HG03521 (cell line): ENCODE measurements at regions not wholly inside any gene's neighbourhood (a gene's known extent, or its start where the extent isn't known, plus 50 kb on each side); places are given as distances from the start of the nearest gene placed in this dataset.

Experiments
- ATAC-seq: cut with Tn5 transposase; IDR thresholded peaks from one replicate; pipeline ENCODE4 v1.9.1; 2021; ENCODE audit warnings: mild to moderate bottlenecking, moderate library complexity; ENCODE audit not compliant: unreplicated experiment

DNA sequence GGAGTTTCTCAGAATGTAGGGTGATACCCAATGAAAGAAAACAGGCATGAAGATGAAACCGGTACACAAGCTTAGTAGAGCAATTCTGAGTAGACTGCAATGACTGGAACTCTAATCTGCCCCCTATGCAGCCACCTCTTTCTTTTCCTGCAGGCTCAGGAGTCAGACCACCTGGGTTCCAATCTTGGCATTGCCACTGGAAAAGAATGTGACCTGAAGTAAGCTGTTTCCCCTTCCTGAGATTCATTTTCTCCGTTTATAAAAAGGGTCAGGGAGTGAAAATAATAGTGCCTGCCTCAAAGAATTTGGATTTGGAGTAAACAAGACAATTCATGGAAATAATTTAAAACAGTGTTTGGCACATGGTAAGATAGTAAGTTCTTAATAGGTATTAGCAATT, 1464.0 kb downstream of the PCDH7 start:
- no peak for ATAC-seq

DNA sequence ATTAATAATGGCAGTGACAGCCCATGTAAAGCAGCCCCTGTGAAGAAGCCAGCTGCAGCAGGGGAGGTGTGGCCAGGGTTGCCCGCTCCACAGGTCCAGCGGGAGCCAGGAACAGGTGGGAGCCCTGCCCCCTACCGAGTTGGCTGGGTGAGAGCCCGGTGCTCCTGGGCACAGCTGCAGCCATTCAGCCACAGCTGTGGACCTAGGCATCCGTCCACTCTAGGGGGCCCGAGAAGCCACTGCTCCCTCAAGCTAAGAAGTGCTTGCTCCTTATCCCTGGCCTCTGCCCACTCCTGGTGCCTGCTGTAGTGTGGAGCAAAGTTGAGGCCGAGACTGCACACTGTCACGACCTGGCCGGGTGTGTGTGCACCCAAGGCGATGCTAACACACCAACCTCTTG, 1469.0 kb downstream of the PCDH7 start:
- no peak for ATAC-seq

DNA sequence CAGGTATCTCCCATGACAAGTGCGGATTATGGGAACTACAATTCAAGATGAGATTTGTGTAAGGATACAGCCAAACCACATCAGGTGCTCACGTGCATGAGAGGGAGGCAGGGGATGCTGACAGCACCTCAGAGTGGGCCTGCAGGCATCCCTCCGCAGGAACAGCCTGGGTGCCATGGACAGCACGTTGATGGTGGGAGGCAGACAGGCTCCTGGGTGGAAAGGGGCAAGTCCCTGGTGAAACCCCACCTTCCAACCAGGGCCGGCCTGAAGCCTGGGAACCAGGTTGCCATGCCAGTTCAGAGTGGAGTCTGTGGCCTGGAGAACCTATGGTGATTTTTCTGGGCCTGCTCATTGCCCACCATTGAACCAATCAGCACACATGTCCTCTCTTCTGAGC, 1469.6 kb downstream of the PCDH7 start:
- no peak for ATAC-seq

DNA sequence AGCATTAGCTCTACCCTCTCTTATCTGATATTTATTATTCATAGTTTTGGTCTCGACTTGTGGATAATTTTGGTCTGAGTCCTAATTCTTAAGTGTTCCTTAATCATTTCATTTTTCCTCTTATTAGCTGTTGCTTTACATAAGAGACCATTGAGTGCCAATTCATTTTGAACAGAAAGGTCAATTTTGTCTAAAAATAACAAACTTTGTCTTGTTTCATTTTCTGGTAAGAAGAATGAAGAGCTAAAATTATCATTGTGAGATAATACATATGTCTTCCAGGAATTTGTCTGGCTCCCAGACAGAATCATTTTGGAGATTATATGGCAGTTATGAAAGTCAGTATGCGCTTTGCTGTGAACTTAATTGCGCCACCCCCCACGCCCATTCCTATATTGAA, 1471.8 kb downstream of the PCDH7 start:
- no peak for ATAC-seq

DNA sequence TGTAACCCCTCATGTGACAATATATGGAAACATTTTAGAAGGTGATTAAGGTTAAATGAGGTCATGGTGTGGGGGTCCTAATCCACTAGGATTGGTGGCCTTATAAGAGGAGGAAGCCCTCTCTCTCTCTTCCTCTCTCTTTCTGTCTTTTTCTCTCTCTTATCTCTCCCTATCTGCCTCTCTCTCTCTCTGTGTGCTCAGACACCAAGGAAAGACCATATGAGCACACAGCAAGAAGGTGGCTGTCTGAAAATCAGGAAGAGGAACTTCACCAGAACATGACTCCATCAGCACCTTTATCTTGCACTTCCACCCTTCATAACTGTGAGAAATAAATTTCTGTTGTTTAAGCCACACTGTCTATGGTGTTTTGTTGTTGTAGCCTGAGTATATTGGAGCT, 1472.2 kb downstream of the PCDH7 start:
- no peak for ATAC-seq

DNA sequence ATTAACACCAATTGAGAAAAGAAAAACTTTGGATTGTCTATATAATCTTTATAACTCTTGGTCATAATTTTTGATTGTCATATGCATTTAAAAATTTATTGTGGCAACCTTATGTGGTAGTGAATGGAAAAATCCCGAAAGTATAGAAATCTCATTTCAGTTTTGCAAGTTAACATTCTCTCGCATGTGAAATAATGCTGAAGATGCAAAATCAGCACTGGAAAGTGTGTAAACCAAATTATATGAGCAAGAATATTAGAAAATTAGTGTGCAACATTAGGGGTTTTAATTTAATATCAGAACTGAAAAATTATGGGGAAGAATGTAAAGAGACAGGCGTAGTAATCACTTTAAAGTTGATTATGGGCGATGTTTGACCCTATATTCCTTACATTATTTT, 1472.8 kb downstream of the PCDH7 start:
- ATAC-seq = no peak

DNA sequence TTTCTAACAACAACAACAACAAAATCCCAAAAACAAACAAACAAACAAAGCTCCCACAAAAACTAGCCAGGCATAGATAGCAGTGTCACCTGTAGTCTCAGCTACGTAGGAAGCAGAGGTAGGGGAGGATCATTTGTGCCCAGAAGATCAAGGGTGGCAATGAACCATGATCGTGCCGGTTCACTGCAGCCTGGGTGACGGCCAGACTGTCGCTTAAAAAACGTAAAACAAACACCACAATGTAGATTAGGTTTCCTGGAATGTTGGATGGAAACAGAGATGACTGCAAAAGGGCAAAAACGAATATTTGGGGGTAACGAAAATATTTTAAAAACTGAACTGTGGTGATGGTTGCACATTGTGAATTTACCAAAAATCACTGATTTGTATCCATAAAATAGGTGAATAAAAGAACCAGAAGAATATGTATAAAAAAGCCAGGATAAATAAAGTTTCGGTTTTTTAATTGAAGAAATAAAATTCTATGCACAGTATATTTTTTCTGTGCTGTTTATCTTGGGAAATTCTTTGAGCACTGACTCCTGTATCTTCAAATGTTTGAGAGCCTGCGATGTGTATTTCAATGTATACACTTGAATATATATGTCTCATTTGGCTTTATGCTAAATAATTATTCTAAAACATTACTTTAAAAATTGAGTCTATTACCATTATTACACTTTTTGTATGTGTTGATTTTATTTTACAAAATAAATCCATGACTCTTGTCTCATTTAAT, 1477.0 kb downstream of the PCDH7 start:
- ATAC-seq = no peak

DNA sequence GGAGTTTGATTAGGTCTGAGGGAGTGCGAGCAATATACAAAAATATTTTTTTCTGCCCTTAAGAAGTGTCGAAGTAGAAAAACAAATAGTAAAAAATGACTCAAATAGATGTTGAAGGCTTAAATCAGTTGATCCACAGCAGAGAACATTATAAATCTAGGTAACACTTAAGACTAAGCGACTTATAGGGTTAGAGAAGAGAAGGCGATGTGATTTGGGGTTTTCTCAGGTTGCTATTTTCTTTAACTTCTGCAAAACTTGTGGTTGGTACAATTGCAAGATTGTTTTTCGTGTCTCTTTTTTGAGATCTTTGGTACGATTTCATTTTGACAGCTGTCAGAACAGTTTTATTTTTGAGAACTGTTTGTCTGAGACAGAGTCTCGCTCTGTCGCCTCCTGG, 1479.5 kb downstream of the PCDH7 start:
- no peak for ATAC-seq

DNA sequence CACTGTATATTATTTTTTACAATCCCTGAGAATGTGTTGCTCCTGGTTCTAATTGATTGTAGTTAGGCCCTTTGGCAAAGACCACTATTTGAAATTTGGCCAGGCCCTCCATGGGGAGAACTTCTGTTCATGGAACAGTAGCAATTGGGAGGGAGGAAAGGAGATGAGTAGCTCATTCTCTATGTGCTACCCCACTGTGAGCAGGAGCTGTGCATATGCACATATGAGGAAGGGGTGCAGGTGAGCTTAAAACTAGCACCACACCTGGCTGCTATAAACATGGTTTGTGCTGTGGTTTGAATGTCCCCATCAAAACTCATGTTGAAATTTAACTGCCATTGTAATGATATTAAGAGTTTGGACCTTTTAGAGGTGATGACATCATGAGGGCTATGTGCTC, 1483.2 kb downstream of the PCDH7 start:
- no peak for ATAC-seq

DNA sequence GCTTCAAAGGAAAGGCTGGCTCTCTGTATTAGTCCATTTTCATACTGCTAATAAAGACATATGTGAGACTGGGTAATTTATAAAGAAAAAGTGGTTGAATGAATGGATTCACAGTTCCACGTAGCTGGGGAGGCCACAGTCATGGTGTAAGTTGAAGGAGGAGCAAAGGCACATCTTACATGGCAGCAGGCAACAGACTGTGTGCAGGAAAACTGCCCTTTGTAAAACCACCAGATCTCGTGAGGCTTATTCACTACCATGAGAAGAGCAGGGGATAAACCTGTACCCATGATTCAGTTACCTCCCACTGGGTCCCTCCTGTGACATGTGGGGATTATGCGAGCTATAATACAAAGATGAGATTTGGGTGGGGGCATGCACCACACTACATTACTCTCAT, 1486.6 kb downstream of the PCDH7 start:
- no peak for ATAC-seq

DNA sequence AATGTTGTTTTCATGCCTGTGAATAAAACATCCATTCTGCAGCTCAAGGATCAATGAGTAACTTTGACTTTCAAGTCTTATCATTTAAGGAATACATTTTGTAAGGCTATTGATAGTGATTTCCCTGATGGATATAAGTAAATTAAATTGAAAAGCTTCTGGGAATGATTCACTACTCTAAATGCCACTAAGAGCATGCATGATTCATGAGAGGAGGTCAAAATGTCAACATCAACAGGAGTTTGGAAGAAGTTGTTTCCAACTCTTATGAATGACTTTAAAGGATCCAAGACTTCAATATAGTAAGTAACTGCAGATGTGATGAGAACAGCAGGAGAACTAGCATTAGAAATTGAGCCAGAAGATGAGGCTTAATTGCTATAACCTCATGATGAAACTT, 1487.3 kb downstream of the PCDH7 start:
- no peak for ATAC-seq

DNA sequence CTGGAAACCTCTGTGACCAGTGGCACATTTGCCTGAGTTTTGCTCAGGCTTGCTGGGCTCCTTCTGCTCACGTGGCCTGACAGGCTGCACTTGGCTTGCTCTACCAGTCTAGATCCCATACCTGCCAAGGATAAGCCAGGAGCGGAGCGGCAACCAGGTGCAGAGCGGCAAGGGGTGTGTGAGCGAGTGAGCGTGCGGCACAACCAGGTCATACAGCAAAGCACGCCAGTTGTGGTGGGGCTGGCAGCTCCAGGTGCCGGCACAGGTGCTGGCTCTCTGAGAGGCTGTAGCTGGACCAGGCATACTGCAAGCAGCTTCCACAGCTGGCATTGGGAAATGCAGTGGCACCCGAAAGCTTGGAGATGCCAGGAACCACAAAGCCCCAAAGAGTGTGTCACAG, 1495.1 kb downstream of the PCDH7 start:
- no peak for ATAC-seq

DNA sequence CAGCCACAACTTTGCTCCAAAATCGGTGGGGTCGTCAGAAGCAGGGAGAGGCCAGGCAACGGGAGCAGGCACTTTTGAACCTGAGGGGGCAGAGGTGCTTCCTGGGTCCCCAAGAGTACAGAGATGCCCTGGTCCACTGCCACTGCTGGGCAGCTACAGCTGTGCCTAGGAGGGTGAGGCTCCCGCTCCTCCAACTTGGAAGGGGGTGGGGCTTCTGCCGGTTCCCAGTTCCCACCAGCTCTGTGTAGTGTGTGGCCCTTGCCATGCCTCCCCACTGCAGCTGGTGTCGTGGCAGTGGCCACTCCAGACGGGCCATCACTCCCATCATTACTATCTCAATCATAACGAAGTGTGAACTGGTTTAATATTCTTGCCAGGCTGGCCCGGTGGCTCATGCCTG, 1496.3 kb downstream of the PCDH7 start:
- ATAC-seq = no peak

DNA sequence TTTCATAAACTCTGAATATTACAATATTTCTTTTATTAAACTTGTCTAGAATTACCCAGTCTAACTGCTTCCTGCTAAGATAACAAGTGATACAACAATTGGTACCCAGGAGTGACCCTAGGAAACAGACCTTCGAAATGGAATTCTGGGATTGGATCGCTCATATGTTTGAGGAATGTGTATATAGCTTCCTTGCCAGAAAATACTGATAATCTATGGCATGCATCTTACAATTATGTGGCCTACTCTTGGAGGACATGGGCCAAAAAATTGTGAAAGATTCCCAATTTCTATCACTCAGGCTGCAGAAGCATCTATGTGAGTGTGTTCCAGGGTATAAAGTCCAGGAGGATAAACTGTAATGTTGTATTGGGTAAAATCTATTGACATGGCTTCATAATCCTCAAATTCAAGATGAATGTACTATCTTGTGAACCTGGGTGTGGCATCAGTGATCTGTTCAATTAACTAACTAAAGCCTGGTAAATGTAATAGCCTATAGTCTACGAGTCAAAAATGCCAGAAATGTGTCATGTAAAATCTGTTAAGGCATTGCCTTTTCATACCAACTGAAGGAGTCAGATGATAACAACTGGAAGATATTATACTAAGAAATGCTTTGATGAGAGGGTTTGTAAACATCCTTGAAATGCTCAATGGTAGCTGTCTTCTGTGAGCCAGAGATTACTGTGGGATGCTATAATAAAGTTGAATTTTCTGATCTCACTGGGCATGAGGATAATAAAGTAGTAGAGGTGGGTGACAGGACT, 1499.3 kb downstream of the PCDH7 start:
- ATAC-seq = no peak

DNA sequence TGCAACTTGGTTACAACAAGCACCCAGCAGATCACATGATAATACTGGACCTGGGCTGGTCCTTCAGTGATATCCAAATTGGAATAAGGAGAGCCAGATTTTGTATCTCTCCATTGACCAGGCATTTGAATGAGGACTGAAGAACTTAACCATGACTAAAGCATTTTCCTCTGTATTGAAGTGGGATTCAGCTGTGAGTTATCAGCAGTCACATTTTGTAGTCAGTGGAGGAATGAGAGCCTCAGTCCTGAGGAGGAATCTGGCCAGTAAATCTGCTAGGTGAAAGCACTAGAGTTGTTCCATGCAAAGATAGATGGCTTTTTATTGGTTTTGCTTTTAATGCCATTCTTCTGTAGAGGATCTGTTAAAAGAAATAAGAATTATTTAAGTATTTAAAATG, 1506.0 kb downstream of the PCDH7 start:
- no peak for ATAC-seq

DNA sequence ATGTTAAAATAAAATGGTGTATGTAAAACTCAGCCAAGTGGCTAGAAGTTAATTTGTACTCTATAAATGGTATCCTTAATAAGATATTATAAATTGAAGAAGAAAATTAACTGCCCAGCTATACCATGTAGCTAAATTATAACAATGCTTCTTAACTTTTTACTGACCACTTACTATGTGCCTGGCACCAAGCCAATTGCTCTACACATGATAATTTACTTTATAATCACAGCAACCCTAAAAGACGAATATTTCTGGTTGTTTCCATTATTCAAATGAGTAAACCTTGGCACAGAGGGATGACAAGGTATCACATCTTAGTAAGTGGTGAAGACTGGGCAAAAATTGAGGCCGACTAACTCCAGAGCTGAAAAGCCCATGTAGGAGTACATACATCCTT, 1506.6 kb downstream of the PCDH7 start:
- ATAC-seq = no peak

DNA sequence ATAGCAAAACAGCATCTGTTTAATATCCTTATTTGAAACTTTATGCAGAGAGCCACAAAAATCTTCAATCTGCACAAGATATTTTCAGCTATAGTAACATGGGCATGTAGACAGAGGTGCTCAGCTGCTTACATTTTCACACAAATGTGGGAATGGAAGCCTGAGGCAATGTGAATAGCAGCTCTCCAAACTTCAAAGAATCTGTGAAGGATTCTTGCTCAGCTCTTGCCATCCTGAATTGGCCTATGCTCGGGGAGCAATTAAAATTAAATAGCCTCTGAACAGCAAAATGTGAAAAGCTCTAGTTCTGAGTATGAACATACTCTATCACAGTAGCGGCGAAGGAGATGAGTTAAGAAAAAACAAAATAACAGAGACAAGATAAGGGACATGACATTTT, 1523.8 kb downstream of the PCDH7 start:
- ATAC-seq = no peak

DNA sequence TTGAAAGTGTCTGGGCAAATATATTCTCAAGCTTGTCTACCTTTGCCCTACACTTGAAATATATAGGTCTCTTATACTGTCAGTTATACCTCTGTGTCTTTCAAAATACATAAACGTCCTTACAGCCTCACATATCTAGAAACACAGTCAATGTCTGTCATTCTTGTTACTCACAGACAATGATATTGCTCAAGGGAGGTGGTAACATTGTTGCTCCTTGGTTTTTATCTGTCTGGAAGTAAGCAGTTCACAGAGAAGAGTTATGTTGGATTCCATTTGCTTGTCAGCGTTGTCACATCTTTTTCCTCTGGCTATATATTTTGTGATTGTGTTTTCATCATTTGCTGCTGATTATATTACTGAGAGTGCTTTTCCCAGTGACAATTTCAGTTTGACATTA, 1528.9 kb downstream of the PCDH7 start:
- ATAC-seq = no peak

DNA sequence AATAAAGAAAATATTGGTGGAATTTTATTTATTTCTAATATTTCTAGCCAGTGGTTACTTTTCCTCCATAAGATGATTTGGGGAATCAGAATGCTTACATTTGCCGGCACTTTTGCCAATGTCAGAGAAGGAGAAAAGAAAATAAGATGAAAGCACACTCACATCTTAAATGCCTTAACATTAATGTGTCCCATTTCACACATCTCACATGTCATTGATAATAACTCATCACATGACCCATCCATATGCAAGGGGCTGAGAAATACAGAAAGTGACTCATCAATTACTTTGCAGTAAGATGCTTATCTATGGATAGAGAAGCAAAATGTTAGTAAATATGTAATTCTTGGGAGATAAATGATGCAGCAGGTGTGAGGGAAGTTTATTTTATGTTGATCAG, 1531.0 kb downstream of the PCDH7 start:
- no peak for ATAC-seq

DNA sequence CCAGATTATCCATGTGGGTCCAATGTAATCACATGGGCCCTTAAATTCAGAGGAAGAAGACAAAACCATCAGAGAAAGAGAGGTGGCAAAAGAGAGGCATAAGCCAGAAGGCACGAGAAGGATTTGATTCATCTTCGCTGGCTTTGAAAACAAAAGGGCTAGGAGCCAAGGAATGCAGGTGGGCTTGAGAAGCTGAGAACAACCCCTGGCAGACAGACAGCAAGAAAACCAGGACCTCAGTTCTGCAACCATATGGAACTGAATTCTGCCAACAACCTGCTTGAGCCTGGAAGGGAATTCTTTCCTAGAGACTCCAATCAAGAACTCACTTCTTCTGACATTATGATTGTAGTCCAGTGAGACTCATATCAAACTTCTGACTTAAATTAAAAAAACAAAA, 1531.8 kb downstream of the PCDH7 start:
- ATAC-seq = no peak

DNA sequence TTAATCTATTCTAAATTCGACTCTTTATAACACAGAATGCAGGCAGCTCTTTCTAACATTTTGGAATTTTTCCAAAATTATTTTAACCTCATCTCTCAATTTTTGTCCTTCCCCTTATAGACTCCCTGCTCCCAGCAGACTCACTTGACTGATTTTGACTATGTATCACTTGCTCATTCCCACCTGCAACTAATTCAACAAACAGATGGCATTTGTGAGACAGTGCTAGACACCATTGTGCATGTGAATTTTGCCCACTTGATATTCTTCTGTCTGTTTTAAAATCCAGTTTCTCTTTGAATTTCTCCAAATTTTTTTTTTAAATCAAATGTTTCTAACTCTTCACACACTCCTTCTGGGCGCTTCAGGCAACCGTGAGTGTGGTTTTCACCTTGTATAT, 1534.0 kb downstream of the PCDH7 start:
- no peak for ATAC-seq

DNA sequence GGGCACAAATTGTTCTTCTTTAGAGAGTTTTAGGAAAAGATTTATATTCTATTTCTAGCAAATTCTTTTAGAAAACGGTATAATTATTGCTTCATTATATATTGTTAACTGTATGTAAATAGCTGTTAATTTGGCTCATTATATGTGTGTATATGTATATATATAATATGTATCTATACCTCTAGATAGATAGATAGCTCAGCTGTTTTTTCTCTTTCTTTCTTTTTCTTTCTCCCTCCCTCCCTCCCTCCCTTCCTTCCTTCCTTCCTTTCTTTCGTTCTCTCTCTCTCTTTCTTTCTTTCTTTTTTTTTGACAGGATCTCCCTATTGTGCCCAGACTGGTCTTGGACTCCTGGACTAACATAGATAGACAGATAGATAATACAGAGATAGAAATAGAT, 1538.8 kb downstream of the PCDH7 start:
- no peak for ATAC-seq

DNA sequence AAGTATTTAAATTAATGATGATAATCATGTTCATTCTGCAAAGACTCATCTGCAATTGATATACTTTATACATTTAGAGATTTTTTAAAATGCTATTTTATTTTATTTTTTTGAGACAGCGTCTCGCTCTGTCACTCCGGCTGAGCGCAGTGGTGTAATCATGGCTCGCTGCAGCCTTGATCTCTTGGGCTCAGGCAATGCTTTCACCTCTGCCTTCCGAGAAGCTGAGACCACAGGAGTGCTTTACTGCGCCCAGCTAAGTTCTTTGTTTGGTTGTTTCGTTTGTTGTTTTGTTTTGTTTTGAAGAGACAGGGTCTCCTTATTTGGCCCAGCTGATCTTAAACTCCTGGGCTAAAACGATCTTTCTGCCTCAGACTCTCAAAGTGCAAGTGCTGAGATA, 1541.0 kb downstream of the PCDH7 start:
- ATAC-seq = no peak
